DND-41 (cell line): ENCODE measurements at regions not wholly inside any gene's neighbourhood (a gene's known extent, or its start where the extent isn't known, plus 50 kb on each side); places are given as distances from the start of the nearest gene placed in this dataset.

Experiments used
- CTCF ChIP-seq: IDR thresholded peaks from 2 replicates; pipeline ENCODE4 v1.5.1; 2012; ENCODE audit warnings: borderline replicate concordance, low read length, moderate library complexity, mild to moderate bottlenecking; ENCODE audit not compliant: poor library complexity, severe bottlenecking; ENCODE audit errors: extremely low read depth
- EZH2 ChIP-seq: IDR thresholded peaks from 3 replicates; pipeline ENCODE4 v1.6.1; 2012; ENCODE audit warnings: borderline replicate concordance, low read depth, mild to moderate bottlenecking, moderate library complexity, low read length, inconsistent platforms; ENCODE audit not compliant: severe bottlenecking

- TF ChIP-seq CTCF = no peak
- TF ChIP-seq EZH2 = no peak
Observed at GRCh38 chr3:83873550-83873949, 1085.2 kb upstream of the CADM2 start.
